ES-I3 (cell line): ENCODE measurements at regions not wholly inside any gene's neighbourhood (a gene's known extent, or its start where the extent isn't known, plus 50 kb on each side); places are given as distances from the start of the nearest gene placed in this dataset.

ENCODE experiments used
- H3K36me3 ChIP-seq: 2 replicates; pipeline ENCODE4 v1.6.1; 2013; ENCODE audit warnings: mild to moderate bottlenecking, low read length, control low read depth, moderate library complexity; ENCODE audit not compliant: insufficient read depth
- H3K4me1 ChIP-seq: 2 replicates; pipeline ENCODE4 v1.6.1; 2013; ENCODE audit warnings: mild to moderate bottlenecking, control low read depth, low read length; ENCODE audit not compliant: insufficient read depth
- H3K9ac ChIP-seq: 2 replicates; pipeline ENCODE4 v1.6.1; 2013; ENCODE audit warnings: low read depth, mild to moderate bottlenecking, low read length, moderate library complexity
- H3K9me3 ChIP-seq: 2 replicates; pipeline ENCODE4 v1.6.1; 2013; ENCODE audit warnings: mild to moderate bottlenecking, low read length, moderate library complexity; ENCODE audit not compliant: control insufficient read depth, insufficient read depth

DNA sequence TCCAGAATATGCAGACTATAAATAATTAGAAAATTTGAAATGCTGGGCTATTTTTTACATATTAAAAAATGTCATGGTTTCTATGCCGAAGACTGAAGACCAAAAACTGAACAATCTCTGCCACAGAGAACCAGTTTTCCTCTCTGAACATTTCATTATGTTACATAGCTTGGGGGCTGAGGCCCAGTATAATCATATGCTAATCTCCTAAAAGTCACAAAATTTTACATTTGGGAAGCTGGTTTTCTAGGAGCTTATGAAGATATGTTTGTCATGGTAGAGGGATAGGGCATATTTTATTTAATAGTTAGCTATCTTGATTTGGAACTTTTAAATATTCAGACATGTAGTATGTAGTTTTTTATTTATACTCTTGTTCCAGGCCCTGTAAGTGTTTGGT, 167.8 kb downstream of the GPAT3 start:
- Histone ChIP-seq H3K4me1 (peaks cover 13% of the 10 kb centered on the region), H3K9me3 (no peaks in the 10 kb centered on the region; the same call in 1 of the 2 replicates), H3K9ac (no peak overlapping the region), H3K36me3 (no peaks in the 10 kb centered on the region)

GRCh38 chr4:83701041-83701440, 165.1 kb downstream of the GPAT3 start:
- H3K9me3 ChIP-seq, result no peaks in the 10 kb centered on the region; the same call in 1 of the 2 replicates
- H3K9ac ChIP-seq, result no peak overlapping the region
- H3K4me1 ChIP-seq, result no peaks in the 10 kb centered on the region
- no peaks in the 10 kb centered on the region for H3K36me3 ChIP-seq

GRCh38 chr4:83699358-83699757, 163.4 kb downstream of the GPAT3 start:
- no peaks in the 10 kb centered on the region for H3K36me3 ChIP-seq
- no peak overlapping the region for H3K9ac ChIP-seq
- no peaks in the 10 kb centered on the region for H3K4me1 ChIP-seq
- no peaks in the 10 kb centered on the region; the same call in 1 of the 2 replicates for H3K9me3 ChIP-seq

GRCh38 chr4:83692028-83692427, 156.1 kb downstream of the GPAT3 start:
- Histone ChIP-seq H3K4me1 (no peaks in the 10 kb centered on the region), H3K9me3 (no peaks in the 10 kb centered on the region), H3K9ac (no peak overlapping the region), H3K36me3 (no peaks in the 10 kb centered on the region; the same call in 1 of the 2 replicates)

- Histone ChIP-seq H3K4me1 (no peaks in the 10 kb centered on the region), H3K9ac (no peak overlapping the region), H3K36me3 (no peaks in the 10 kb centered on the region), H3K9me3 (no peaks in the 10 kb centered on the region)
These were observed 150.3 kb downstream of the GPAT3 start for GRCh38 chr4:83686166-83686565.

DNA sequence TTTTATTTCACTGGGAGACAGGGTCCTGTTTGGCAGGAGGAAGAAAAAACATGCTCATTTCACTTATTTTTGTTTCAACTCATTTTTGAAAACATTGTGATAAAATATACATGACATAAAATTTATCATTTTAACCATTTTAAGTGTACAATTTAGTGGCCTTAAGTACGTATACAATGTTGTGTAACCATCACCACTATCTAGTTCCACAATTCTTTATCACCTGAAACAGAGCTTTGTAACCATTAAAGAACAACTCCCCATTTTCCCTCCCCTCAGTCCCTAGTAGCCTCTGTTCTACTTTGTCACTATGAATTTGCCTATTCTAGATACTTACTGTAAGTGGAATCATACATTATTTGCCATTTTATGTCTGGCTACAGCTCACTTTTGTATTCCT, 143.8 kb downstream of the GPAT3 start:
- H3K9ac ChIP-seq, result no peak overlapping the region
- H3K36me3 ChIP-seq, result no peaks in the 10 kb centered on the region
- H3K9me3 ChIP-seq, result no peaks in the 10 kb centered on the region
- no peaks in the 10 kb centered on the region for H3K4me1 ChIP-seq

- no peak overlapping the region for H3K9ac ChIP-seq
- no peaks in the 10 kb centered on the region for H3K4me1 ChIP-seq
- H3K36me3 ChIP-seq, result no peaks in the 10 kb centered on the region
- H3K9me3 ChIP-seq, result no peaks in the 10 kb centered on the region
These were observed 143.3 kb downstream of the GPAT3 start for GRCh38 chr4:83679254-83679653.

- Histone ChIP-seq H3K36me3 (no peaks in the 10 kb centered on the region), H3K9me3 (no peaks in the 10 kb centered on the region), H3K9ac (no peak overlapping the region), H3K4me1 (peaks cover 6% of the 10 kb centered on the region; the same call in 1 of the 2 replicates)
These were observed 141.7 kb downstream of the GPAT3 start for GRCh38 chr4:83677656-83678055.

DNA sequence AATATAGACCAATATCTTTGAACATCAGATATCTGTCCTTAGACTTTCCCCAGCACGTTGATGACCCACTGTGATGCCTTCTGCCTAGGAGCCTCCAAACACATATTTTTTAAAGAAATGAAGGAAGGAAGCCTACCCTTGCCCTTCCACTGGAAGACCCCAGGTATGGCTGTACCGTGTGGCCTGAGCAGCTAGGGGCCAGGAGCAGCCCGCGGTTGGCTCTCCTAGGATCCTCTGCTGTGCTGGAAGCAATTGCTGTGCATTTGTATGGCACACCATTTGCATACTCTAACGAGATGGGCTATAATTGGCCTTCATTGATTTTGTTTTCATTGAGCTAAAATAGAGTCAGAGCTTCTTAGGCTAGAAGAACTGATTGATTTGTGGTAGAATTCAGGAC, 128.8 kb downstream of the GPAT3 start:
- Histone ChIP-seq H3K9me3 (no peaks in the 10 kb centered on the region), H3K36me3 (no peaks in the 10 kb centered on the region; the same call in 1 of the 2 replicates), H3K9ac (no peak overlapping the region), H3K4me1 (peaks cover 31% of the 10 kb centered on the region)

- H3K9ac ChIP-seq, result no peak overlapping the region
- H3K36me3 ChIP-seq, result no peaks in the 10 kb centered on the region; the same call in 1 of the 2 replicates
- H3K4me1 ChIP-seq, result peaks cover 31% of the 10 kb centered on the region
- H3K9me3 ChIP-seq, result no peaks in the 10 kb centered on the region
These were observed 128.2 kb downstream of the GPAT3 start for GRCh38 chr4:83664071-83664470.

GRCh38 chr4:83662204-83662603, 126.3 kb downstream of the GPAT3 start:
- no peaks in the 10 kb centered on the region; the same call in 1 of the 2 replicates for H3K36me3 ChIP-seq

GRCh38 chr4:83661359-83661758, 125.5 kb downstream of the GPAT3 start:
- no peak overlapping the region for H3K9ac ChIP-seq
- no peaks in the 10 kb centered on the region; the same call in 1 of the 2 replicates for H3K36me3 ChIP-seq
- peaks cover 31% of the 10 kb centered on the region for H3K4me1 ChIP-seq
- H3K9me3 ChIP-seq, result no peaks in the 10 kb centered on the region

More at GRCh38 chr4:83662204-83662603, 126.3 kb downstream of the GPAT3 start:
- H3K9me3 ChIP-seq, result no peaks in the 10 kb centered on the region
- H3K9ac ChIP-seq, result no peak overlapping the region
- peaks cover 31% of the 10 kb centered on the region for H3K4me1 ChIP-seq

DNA sequence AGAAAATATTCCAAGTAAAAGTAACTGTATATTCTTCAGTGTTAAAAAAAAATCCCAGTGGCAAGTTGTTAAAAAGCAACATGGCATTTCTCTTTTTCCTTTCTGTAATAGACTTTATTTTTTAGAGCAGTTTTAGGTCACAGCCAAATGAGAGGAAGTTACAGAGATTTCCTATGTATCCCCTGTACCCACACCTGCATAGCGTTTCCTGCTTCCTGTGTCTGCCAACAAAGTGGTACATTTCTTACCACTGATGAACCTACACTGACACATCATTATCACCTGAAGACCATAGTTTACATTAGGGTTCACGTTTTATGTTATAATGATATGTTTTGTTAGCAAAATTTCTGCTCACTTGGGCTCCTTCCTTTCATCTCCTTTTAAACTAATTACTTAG, 124.7 kb downstream of the GPAT3 start:
- Histone ChIP-seq H3K9me3 (no peaks in the 10 kb centered on the region), H3K4me1 (peaks cover 31% of the 10 kb centered on the region), H3K9ac (no peak overlapping the region), H3K36me3 (no peaks in the 10 kb centered on the region; the same call in 1 of the 2 replicates)

- Histone ChIP-seq H3K4me1 (peaks cover 22% of the 10 kb centered on the region; the same call in 1 of the 2 replicates), H3K9me3 (no peaks in the 10 kb centered on the region), H3K9ac (no peak overlapping the region), H3K36me3 (no peaks in the 10 kb centered on the region; the same call in 1 of the 2 replicates)
These were observed 122.9 kb downstream of the GPAT3 start for GRCh38 chr4:83658806-83659205.

DNA sequence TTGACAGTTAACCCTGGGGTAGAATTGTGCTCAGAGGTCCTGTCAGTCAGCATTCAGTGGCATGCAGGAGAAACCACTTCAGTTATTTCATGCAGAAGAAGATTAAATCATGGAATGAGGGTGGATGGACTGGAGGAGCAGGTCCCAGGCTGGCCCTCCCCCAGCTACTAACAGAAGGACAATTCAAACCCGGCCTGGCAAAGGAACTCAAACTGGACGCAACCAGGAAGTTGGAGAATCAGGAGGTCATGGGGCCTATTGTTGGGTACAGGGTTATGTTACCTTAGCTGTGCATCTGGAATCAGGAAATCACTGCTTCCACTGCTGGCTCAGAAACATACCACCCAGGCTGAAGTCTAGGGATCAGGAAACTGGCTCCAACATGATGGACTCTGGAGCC, 121.4 kb downstream of the GPAT3 start:
- H3K9me3 ChIP-seq, result no peaks in the 10 kb centered on the region
- H3K36me3 ChIP-seq, result no peaks in the 10 kb centered on the region
- no peak overlapping the region for H3K9ac ChIP-seq
- peaks cover 17% of the 10 kb centered on the region; the same call in 1 of the 2 replicates for H3K4me1 ChIP-seq
